BJ (cell line): ENCODE measurements at regions not wholly inside any gene's neighbourhood (a gene's known extent, or its start where the extent isn't known, plus 50 kb on each side); places are given as distances from the start of the nearest gene placed in this dataset.

Experiments
- CTCF ChIA-PET: fragments of 350-600 bp; formaldehyde crosslinking; extraction: SDS; loops from one replicate; lab custom pipeline; 2021; ENCODE audit warnings: antibody characterized with exemption, inconsistent platforms; lab: Yijun Ruan, JAX
- POLR2A ChIA-PET: fragments of 300-600 bp; sonication (Branson Sonifier 250); formaldehyde crosslinking; extraction: SDS; loops from one replicate; lab custom pipeline; 2021; ENCODE audit warnings: antibody characterized with exemption; lab: Charles Lee
- DNase-seq: peaks from one replicate; pipeline ENCODE4 v3.0.0-alpha.2; 2011; ENCODE audit warnings: low read depth
- H3K27me3 ChIP-seq: 2 replicates; pipeline ENCODE4 v1.6.0; 2011; ENCODE audit warnings: low read length; ENCODE audit not compliant: control insufficient read depth, insufficient read depth
- H3K36me3 ChIP-seq: 2 replicates; pipeline ENCODE4 v1.5.1; 2011; ENCODE audit warnings: low read length; ENCODE audit not compliant: control insufficient read depth, insufficient read depth
- H3K4me3 ChIP-seq: 2 replicates; pipeline ENCODE4 v1.5.1; 2011; ENCODE audit warnings: low read depth, mild to moderate bottlenecking, control low read depth, low read length
- TF ChIP-seq, protein P1 (sequence below): IDR thresholded peaks from 2 replicates; pipeline ENCODE4 v1.5.1; 2011; ENCODE audit warnings: low read depth, mild to moderate bottlenecking, control low read depth, inconsistent platforms, low read length, moderate library complexity; ENCODE audit not compliant: insufficient read depth

DNA sequence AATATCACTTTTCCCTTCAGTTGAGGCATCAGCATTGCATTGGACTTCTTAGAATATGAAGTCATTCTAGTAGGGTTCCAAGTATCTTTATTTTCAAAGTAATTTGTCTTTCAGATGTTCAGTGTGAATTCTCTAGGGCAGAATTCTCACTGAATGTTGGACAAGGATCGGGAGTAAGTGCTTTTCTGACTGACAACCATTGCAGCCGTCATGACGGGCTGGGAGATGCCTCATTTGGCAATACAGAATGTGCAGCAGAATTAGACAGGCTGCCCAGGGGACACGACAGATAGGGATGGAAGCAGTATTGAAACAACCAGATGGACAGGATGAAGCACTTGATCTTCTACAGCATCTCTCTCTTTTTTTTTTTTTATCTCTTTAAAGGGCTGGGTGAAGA, 129.0 kb downstream of the ICE1 start:
- CTCF ChIA-PET = no interaction called here
- Histone ChIP-seq H3K36me3 (no peaks in the 10 kb centered on the region), H3K4me3 (no peak overlapping the region), H3K27me3 (no peaks in the 10 kb centered on the region)
- POLR2A ChIA-PET = no interaction called here
- TF ChIP-seq, protein P1, sequence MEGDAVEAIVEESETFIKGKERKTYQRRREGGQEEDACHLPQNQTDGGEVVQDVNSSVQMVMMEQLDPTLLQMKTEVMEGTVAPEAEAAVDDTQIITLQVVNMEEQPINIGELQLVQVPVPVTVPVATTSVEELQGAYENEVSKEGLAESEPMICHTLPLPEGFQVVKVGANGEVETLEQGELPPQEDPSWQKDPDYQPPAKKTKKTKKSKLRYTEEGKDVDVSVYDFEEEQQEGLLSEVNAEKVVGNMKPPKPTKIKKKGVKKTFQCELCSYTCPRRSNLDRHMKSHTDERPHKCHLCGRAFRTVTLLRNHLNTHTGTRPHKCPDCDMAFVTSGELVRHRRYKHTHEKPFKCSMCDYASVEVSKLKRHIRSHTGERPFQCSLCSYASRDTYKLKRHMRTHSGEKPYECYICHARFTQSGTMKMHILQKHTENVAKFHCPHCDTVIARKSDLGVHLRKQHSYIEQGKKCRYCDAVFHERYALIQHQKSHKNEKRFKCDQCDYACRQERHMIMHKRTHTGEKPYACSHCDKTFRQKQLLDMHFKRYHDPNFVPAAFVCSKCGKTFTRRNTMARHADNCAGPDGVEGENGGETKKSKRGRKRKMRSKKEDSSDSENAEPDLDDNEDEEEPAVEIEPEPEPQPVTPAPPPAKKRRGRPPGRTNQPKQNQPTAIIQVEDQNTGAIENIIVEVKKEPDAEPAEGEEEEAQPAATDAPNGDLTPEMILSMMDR = no peak
- DNase-seq = no peak

DNA sequence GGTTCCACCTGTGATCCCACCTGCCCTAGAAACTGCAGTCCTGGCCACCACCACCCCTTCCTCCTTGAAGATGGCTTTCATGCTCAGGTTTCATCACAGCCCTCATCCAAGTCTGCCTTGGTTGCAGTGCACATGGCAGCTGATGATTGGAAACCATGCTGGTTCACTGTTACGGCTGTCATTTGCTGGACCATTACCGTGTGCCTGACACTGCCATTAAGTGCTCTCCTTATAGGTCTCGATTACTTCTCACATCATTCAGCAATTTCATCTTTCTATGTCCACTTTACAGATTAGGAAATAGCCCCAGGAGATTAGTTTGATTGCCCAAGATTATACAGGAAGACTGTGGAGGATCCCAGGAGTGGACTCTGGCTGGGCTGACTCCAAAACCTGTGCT, 123.9 kb downstream of the ICE1 start:
- CTCF ChIA-PET = no interaction called here
- TF ChIP-seq, protein P1 = no peak
- DNase-seq = no peak
- no peaks in the 10 kb centered on the region for H3K27me3 ChIP-seq
- no peak overlapping the region for H3K4me3 ChIP-seq
- POLR2A ChIA-PET = no interaction called here
- no peaks in the 10 kb centered on the region for H3K36me3 ChIP-seq

DNA sequence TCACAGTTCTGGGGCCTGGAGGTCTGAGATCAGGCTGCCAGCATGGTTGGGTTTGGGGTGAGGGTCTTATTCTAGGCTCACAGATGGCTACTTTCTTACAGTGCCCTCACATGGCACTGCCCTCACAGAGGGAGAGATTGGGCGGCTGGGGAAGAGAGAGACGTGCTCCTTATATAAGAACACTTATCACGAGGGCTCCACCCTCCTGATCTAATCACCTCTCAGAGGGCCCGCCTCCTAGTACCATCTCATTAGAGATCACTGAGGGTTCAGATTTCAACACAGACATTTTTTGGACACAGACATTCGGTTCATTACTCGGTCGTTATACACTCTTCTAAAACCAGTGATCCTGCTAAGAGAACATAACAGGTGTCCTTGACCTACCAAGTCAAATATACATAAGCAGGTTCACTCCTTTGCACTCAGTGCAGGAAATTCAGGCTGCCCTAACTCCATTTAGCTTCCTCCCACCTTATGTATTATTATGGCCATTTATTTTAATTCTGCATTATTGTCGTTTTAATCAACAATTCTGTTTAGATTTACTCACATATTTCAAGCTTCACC, 121.7 kb downstream of the ICE1 start:
- no peaks in the 10 kb centered on the region for H3K36me3 ChIP-seq
- TF ChIP-seq, protein P1 = no peak
- ChIA-PET POLR2A (no interaction called here), CTCF (no interaction called here)
- DNase-seq = no peak
- no peak overlapping the region for H3K4me3 ChIP-seq
- H3K27me3 ChIP-seq = no peaks in the 10 kb centered on the region

DNA sequence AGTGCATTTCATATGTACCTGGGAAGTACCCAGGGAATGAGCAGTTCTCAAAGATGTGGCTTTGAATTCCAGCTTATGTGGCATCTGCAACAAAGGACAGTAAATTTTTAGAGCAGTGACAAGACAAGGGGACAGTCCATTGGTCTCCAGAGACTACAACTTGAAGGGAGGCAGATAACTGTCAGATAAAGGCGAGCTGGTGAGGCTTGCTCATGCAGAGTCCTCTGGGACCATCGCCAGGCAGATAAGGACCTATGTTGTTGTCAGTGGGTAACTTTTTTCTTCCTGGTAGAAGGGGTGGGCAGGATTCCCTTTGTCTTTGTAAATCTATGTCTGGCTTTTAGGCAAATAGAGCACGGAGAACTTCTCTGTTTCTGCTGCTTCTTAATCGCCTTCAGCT, 120.2 kb downstream of the ICE1 start:
- Histone ChIP-seq H3K36me3 (no peaks in the 10 kb centered on the region), H3K27me3 (no peaks in the 10 kb centered on the region), H3K4me3 (no peak overlapping the region)
- ChIA-PET CTCF (no interaction called here), POLR2A (interaction anchor here (0.7 kb wide), 1 partner anchor 1188 kb away, joined by 4 read pairs; no protein-coding TSS in a partner anchor)
- TF ChIP-seq, protein P1 = no peak
- DNase-seq = no peak

DNA sequence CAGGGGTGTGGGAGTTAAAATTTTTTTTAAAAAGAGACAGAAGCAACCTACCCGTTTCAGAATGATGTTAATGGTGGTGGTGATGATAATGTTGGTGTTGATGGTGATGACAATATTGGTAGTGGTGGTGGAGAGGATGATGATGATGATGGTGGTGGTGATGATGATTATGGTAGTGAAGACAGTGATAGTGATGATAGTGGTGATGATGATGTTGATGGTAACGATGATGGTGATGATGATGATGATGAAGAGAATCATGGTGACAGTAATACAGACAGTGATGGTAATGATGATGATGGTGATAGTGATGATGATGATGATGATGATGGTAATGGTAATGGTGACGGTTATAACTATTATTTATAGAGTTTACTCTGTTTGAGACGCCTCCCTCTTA, 117.6 kb downstream of the ICE1 start:
- TF ChIP-seq, protein P1 = no peak
- CTCF ChIA-PET = no interaction called here
- no peak for DNase-seq
- no peaks in the 10 kb centered on the region for H3K27me3 ChIP-seq
- POLR2A ChIA-PET = no interaction called here
- H3K4me3 ChIP-seq = no peak overlapping the region
- H3K36me3 ChIP-seq = no peaks in the 10 kb centered on the region
